ENCODE measurements at regions not wholly inside any gene's neighbourhood (a gene's known extent, or its start where the extent isn't known, plus 50 kb on each side); places are given as distances from the start of the nearest gene placed in this dataset.

DNA sequence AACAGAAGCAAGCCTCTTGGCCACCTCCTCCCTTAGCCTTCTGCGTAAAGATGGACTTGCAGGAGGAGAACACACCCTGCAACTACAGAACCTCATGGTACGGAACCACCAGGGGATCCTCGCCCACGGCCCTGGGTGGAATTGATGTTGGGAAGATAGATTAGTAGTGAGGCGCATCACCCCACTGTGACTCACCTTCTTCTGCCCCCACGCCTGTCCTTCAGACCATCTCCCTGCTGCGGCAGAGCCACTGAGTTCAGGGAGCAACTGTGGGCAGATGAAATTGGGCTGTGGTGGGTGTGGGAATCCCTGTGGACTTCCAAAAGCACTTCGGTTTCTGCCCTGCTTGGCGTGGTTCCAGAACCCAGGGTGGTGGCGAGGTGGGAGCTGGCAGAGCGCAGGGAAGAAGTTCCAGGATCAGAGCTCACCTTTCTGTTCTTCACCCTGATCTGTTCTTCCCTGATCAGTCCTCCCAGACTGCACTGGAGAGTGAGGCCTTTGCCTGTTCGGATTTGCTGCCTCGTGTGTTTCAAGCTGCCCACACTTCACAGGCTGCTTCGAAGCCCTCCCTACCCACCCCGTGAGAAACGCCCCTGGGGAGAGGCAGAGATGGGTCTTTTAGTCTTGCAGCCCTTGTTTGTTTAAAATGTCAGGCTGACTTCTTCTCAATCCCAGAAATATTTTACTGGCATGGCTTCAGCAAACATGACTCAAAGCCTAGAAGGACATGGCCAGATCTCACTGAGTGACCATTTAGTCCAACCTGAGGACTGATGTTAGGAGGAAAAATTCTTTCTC is 92.8 kb upstream of the MLN start:
- no peak for DNase-seq (ENCODE audit: low spot score, unreplicated experiment)
- TF ChIP-seq, protein P1, sequence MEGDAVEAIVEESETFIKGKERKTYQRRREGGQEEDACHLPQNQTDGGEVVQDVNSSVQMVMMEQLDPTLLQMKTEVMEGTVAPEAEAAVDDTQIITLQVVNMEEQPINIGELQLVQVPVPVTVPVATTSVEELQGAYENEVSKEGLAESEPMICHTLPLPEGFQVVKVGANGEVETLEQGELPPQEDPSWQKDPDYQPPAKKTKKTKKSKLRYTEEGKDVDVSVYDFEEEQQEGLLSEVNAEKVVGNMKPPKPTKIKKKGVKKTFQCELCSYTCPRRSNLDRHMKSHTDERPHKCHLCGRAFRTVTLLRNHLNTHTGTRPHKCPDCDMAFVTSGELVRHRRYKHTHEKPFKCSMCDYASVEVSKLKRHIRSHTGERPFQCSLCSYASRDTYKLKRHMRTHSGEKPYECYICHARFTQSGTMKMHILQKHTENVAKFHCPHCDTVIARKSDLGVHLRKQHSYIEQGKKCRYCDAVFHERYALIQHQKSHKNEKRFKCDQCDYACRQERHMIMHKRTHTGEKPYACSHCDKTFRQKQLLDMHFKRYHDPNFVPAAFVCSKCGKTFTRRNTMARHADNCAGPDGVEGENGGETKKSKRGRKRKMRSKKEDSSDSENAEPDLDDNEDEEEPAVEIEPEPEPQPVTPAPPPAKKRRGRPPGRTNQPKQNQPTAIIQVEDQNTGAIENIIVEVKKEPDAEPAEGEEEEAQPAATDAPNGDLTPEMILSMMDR (IDR thresholded peaks at IDR 0.05; ENCODE audit: unreplicated experiment): no peak
- Mint-ChIP-seq H3K9me3 (ENCODE audit: low read depth) (no peaks in the 10 kb centered on the region), H3K27me3 (peaks cover 31% of the 10 kb centered on the region), H3K36me3 (ENCODE audit: insufficient read depth) (no peaks in the 10 kb centered on the region), H3K27ac (no peak overlapping the region), H3K4me1 (ENCODE audit: low read depth) (peaks cover 3% of the 10 kb centered on the region), H3K4me3 (ENCODE audit: low read depth) (no peak overlapping the region)

DNA sequence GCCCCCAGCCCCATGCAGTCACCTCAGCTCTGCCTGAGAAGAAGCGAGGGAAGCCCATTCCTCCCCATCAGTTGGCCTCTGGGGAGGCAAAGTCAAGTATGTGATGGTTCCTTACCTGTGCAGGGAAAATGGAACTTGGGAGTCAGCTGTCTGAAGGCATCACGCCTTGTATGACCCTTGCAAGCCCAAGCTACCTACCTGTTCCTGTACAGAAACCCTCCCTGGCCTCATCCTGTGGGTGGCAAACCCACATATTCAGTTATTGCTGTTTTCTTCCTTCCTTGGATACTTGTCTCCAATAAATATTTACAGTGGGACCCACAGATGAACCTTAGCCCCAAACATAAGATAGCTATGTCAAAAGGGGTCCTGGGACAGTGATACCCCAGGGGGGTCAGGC is 92.2 kb upstream of the MLN start:
- no peak overlapping the region for H3K27ac Mint-ChIP-seq
- peaks cover 29% of the 10 kb centered on the region for H3K27me3 Mint-ChIP-seq
- no peaks in the 10 kb centered on the region for H3K36me3 Mint-ChIP-seq (ENCODE audit: insufficient read depth)
- no peak overlapping the region for H3K4me3 Mint-ChIP-seq (ENCODE audit: low read depth)
- no peak for DNase-seq (ENCODE audit: low spot score, unreplicated experiment)
- H3K9me3 Mint-ChIP-seq (ENCODE audit: low read depth): no peaks in the 10 kb centered on the region
- peaks cover 3% of the 10 kb centered on the region for H3K4me1 Mint-ChIP-seq (ENCODE audit: low read depth)
- TF ChIP-seq, protein P1 (IDR thresholded peaks at IDR 0.05; ENCODE audit: unreplicated experiment): no peak

DNA sequence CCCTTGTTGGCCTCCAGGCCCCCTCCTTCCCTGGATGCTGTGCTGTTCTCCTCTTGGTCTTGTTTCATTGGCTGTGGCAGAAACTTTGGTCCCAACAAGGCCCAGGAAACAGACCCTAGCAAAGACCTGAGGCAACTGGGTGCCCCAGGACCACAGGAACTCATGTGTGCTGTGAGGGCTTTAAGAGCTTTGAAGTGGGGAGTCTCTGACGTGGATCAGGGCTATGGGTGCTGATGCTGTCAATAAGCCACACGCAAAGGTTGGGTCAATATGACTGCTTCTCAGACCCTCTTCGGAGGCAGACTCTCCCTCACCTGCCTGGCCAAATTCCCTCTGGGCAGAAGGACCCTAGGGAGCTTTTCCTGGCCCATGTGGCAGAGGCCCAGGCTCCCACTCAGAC is 91.5 kb upstream of the MLN start:
- Mint-ChIP-seq H3K4me1 (ENCODE audit: low read depth) (peaks cover 3% of the 10 kb centered on the region), H3K36me3 (ENCODE audit: insufficient read depth) (no peaks in the 10 kb centered on the region), H3K27me3 (peaks cover 31% of the 10 kb centered on the region), H3K9me3 (ENCODE audit: low read depth) (no peaks in the 10 kb centered on the region), H3K27ac (no peak overlapping the region), H3K4me3 (ENCODE audit: low read depth) (no peak overlapping the region)
- no peak for DNase-seq (ENCODE audit: low spot score, unreplicated experiment)
- TF ChIP-seq, protein P1 (IDR thresholded peaks at IDR 0.05; ENCODE audit: unreplicated experiment): no peak

DNA sequence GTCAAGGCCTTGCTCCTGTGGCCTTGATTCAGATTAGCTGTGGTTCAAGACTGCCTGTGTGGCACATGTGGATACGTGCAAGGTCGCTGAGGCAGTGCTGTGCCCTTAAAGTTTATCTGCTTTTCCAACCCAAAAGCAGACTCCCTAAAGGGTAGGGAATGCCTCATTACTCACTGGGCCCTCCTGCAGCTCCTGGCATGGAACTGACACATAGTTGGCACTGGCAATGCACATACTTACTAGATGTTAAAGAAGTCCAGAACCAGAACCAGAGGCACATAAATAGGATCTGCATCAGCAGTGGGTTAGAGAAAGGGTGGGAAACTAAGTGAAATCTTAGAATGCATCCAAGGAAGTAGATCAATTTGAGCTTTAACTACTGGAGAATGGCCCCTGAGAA is 90.6 kb upstream of the MLN start:
- H3K9me3 Mint-ChIP-seq (ENCODE audit: low read depth): no peaks in the 10 kb centered on the region
- no peak overlapping the region for H3K4me3 Mint-ChIP-seq (ENCODE audit: low read depth)
- H3K27me3 Mint-ChIP-seq: peaks cover 35% of the 10 kb centered on the region
- TF ChIP-seq, protein P1 (IDR thresholded peaks at IDR 0.05; ENCODE audit: unreplicated experiment): no peak
- H3K36me3 Mint-ChIP-seq (ENCODE audit: insufficient read depth): no peaks in the 10 kb centered on the region
- peaks cover 3% of the 10 kb centered on the region for H3K4me1 Mint-ChIP-seq (ENCODE audit: low read depth)
- no peak for DNase-seq (ENCODE audit: low spot score, unreplicated experiment)
- H3K27ac Mint-ChIP-seq: no peak overlapping the region

DNA sequence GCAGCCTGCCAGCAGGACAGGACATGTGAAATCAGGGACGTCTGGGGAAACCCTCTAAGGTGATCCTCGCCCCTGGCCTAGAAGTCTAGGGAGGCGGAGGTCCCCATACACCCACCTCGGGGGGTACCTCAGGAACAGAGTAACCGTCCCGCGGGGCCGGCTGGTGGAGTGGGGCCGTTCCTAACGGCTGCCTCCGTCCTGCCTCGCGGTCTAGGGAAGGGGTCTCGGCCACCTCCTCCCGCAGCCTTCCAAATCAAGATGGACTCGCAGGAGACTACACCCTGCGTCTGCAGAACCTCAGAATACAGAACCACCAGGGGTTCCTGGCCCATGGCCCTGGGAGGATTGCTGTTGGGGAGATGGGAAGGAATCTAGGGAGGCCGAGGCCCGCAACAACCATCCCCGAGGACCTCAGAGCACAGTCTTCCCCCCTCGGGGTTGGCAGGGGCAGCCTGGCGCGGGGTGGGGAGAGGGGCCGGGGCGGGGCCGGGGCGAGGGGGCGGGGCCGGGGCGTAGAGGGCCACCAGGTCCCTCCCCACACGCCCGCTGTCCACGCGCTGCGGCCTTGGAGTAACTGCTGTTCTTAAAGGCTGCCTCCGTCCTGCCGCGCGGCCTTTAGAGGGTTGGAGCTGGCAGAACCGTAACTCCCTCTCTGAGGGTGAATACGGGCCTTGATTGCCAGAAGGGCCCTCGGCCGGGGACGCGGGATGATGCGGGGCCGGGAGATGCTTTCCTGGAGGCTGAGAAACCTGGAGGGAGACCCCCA is 89.0 kb upstream of the MLN start:
- Mint-ChIP-seq H3K27ac (no peak overlapping the region), H3K4me1 (ENCODE audit: low read depth) (peaks cover 3% of the 10 kb centered on the region), H3K4me3 (ENCODE audit: low read depth) (no peak overlapping the region), H3K27me3 (peaks cover 38% of the 10 kb centered on the region), H3K36me3 (ENCODE audit: insufficient read depth) (no peaks in the 10 kb centered on the region), H3K9me3 (ENCODE audit: low read depth) (no peaks in the 10 kb centered on the region)
- no peak for DNase-seq (ENCODE audit: low spot score, unreplicated experiment)
- TF ChIP-seq, protein P1 (IDR thresholded peaks at IDR 0.05; ENCODE audit: unreplicated experiment): no peak
